ENCODE measurements at regions not wholly inside any gene's neighbourhood (a gene's known extent, or its start where the extent isn't known, plus 50 kb on each side); places are given as distances from the start of the nearest gene placed in this dataset.

DNA sequence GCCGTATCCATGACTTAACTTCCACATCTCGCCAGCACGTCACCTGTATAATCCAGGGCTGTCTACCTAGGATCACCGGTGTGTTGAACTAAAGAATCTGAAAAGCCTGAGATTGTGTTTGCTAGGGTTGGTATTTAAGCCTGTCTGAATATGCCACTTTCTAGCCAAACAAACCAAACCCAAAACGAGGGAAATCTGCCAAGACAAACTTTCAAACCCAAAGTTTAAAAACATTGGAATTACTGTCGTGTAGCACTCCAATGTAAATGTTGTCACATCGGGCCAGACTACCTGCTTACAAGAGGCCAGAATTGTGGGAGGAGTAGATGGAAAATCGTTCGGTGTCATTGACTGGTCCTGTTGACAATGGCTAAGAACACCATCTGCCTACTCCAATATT, 747.8 kb downstream of the EFNB2 start:
- H3K4me2 ChIP-seq (ENCODE audit: low read depth, low read length), result no peak overlapping the region
- no peak overlapping the region for H3K27ac ChIP-seq (ENCODE audit: insufficient read depth, low read length)
- no peak overlapping the region for H2AK9ac ChIP-seq (replicated peaks; ENCODE audit: low read depth, low read length, poor library complexity)
- H2BK20ac ChIP-seq (ENCODE audit: low read depth, low read length), result no peak overlapping the region
- no peak overlapping the region for H2BK120ac ChIP-seq (ENCODE audit: low read depth, low read length)
- no peaks in the 10 kb centered on the region for H3K9me1 ChIP-seq (ENCODE audit: insufficient read depth, low read length)
- no peak overlapping the region for H2AK5ac ChIP-seq (ENCODE audit: low read depth, low read length)
- no peaks in the 10 kb centered on the region for H3K4me1 ChIP-seq (ENCODE audit: control insufficient read depth, insufficient read depth, low read length)
- H3K18ac ChIP-seq (ENCODE audit: low read depth, low read length), result no peak overlapping the region
- DNase-seq (no peak), ATAC-seq (ENCODE audit: low read depth) (no peak)
- no peaks in the 10 kb centered on the region for H3K79me1 ChIP-seq (ENCODE audit: low read depth in 1 of 2, low read length in 2 of 2)
- no peak overlapping the region for H2AFZ ChIP-seq (replicated peaks; ENCODE audit: low read length, poor library complexity)
- H3K23ac ChIP-seq (ENCODE audit: low read depth, low read length), result no peak overlapping the region
- no CpG with 5 or more reads among the region's 9 CpGs for WGBS, 2 experiments (ENCODE audit: extremely low coverage in 2 of 2, insufficient read length in 1 of 2)
- no peak overlapping the region for H4K5ac ChIP-seq (ENCODE audit: low read depth, low read length)
- dilution Hi-C loops (cut with HindIII; ENCODE audit: low sequenced_read_pairs, unreplicated experiment), result no loop called here
- H2BK5ac ChIP-seq (ENCODE audit: low read depth, low read length, poor library complexity, severe bottlenecking), result no peak overlapping the region
- TF ChIP-seq BHLHE40 (IDR thresholded peaks at IDR 0.05; ENCODE audit: low read depth, low read length) (no peak), RAD21 (IDR thresholded peaks at IDR 0.05; ENCODE audit: low read length) (no peak), POLR2A (IDR thresholded peaks at IDR 0.05; ENCODE audit: low read depth, low read length) (no peak), FOS (IDR thresholded peaks at IDR 0.05; ENCODE audit: low read depth, low read length) (no peak), MAZ (IDR thresholded peaks at IDR 0.05; ENCODE audit: borderline replicate concordance, low read depth, low read length) (no peak), RFX5 (IDR thresholded peaks at IDR 0.05; ENCODE audit: low read depth, low read length) (no peak), NFE2L2 (IDR thresholded peaks at IDR 0.05; ENCODE audit: low read depth, low read length) (no peak), CHD1 (IDR thresholded peaks at IDR 0.05; ENCODE audit: low read depth, low read length) (no peak), CEBPB (IDR thresholded peaks at IDR 0.05; ENCODE audit: low read depth, low read length) (no peak), MAFK (IDR thresholded peaks at IDR 0.05; ENCODE audit: low read depth, low read length) (no peak), SMC3 (IDR thresholded peaks at IDR 0.05; ENCODE audit: low read depth, low read length) (no peak), RCOR1 (IDR thresholded peaks at IDR 0.05; ENCODE audit: insufficient replicate concordance, low read length) (no peak), MXI1 (IDR thresholded peaks at IDR 0.05; ENCODE audit: borderline replicate concordance, low read depth, low read length) (no peak)
- TF ChIP-seq, protein P1, sequence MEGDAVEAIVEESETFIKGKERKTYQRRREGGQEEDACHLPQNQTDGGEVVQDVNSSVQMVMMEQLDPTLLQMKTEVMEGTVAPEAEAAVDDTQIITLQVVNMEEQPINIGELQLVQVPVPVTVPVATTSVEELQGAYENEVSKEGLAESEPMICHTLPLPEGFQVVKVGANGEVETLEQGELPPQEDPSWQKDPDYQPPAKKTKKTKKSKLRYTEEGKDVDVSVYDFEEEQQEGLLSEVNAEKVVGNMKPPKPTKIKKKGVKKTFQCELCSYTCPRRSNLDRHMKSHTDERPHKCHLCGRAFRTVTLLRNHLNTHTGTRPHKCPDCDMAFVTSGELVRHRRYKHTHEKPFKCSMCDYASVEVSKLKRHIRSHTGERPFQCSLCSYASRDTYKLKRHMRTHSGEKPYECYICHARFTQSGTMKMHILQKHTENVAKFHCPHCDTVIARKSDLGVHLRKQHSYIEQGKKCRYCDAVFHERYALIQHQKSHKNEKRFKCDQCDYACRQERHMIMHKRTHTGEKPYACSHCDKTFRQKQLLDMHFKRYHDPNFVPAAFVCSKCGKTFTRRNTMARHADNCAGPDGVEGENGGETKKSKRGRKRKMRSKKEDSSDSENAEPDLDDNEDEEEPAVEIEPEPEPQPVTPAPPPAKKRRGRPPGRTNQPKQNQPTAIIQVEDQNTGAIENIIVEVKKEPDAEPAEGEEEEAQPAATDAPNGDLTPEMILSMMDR (conservative IDR thresholded peaks at IDR 0.05; ENCODE audit: low read depth, low read length), result no peak
- TF ChIP-seq, protein P2, sequence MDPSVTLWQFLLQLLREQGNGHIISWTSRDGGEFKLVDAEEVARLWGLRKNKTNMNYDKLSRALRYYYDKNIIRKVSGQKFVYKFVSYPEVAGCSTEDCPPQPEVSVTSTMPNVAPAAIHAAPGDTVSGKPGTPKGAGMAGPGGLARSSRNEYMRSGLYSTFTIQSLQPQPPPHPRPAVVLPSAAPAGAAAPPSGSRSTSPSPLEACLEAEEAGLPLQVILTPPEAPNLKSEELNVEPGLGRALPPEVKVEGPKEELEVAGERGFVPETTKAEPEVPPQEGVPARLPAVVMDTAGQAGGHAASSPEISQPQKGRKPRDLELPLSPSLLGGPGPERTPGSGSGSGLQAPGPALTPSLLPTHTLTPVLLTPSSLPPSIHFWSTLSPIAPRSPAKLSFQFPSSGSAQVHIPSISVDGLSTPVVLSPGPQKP (IDR thresholded peaks at IDR 0.05; ENCODE audit: borderline replicate concordance, low read depth, low read length), result no peak
- in situ Hi-C loops (cut with MboI; ENCODE audit: low sequenced_read_pairs), result no loop called here
- H3K56ac ChIP-seq (ENCODE audit: extremely low read depth, insufficient read depth, low read length), result no peak overlapping the region
- ChIA-PET CTCF (no interaction called here), POLR2A (ENCODE audit: unreplicated experiment) (no interaction called here)
- no peak overlapping the region for H3K14ac ChIP-seq (replicated peaks; ENCODE audit: low read depth, low read length)
- H4K8ac ChIP-seq (ENCODE audit: low read depth in 2 of 2, low read length in 2 of 2), result no peak overlapping the region
- H3K9me3 ChIP-seq (ENCODE audit: control insufficient read depth, insufficient read depth, low read length), result no peaks in the 10 kb centered on the region
- H3K27me3 ChIP-seq (ENCODE audit: control insufficient read depth, insufficient read depth, low read length), result no peaks in the 10 kb centered on the region
- no peak overlapping the region for H2BK15ac ChIP-seq (ENCODE audit: low read depth, low read length)
- no peak overlapping the region for H3K9ac ChIP-seq (ENCODE audit: low read depth, low read length)
- no peak overlapping the region for H4K91ac ChIP-seq (ENCODE audit: insufficient read depth, low read depth, low read length)
- H4K20me1 ChIP-seq (ENCODE audit: insufficient read depth, low read length), result no peaks in the 10 kb centered on the region
- intact Hi-C loops (cut with micrococcal nuclease), result no loop called here
- BruUV-seq (replicated peaks), result no TSS peak
- H3K36me3 ChIP-seq (ENCODE audit: control insufficient read depth, insufficient read depth, low read length), result no peaks in the 10 kb centered on the region
- H3K4me3 ChIP-seq (ENCODE audit: insufficient read depth, low read depth, low read length), result no peak overlapping the region
- H3K4ac ChIP-seq (ENCODE audit: low read depth, low read length), result no peak overlapping the region

Data from IMR-90 (cell line).